Thymus (tissue), 11 donors: ENCODE measurements at regions not wholly inside any gene's neighbourhood (a gene's known extent, or its start where the extent isn't known, plus 50 kb on each side); places are given as distances from the start of the nearest gene placed in this dataset.
"Not testable (repeated sequence)": the region's sequence is repeated elsewhere in the genome, so short reads cannot be mapped to it uniquely, and the experiment has no call there.

Source experiments
- DNase-seq, 9 donors: peaks; one replicate each; pipeline ENCODE4 v3.0.0-alpha.2; 2013; ENCODE audit warnings: low spot score in 9 of 9, low read depth in 6 of 9, missing footprints in 1 of 9
- H3K27ac ChIP-seq, 2 donors: one replicate each; pipeline ENCODE4 v1.5.1; 2013; ENCODE audit warnings: control low read depth in 1 of 2, low read depth in 1 of 2, low read length in 1 of 2, mild to moderate bottlenecking in 1 of 2, moderate library complexity in 1 of 2
- H3K27me3 ChIP-seq, 2 donors: one replicate each; pipeline ENCODE4 v1.5.1; 2013; ENCODE audit warnings: low read length in 1 of 2; ENCODE audit not compliant: control insufficient read depth in 2 of 2, insufficient read depth in 1 of 2
- H3K36me3 ChIP-seq, 2 donors: one replicate each; pipeline ENCODE4 v1.5.1; 2013; ENCODE audit warnings: low read length in 1 of 2, mild to moderate bottlenecking in 1 of 2, moderate library complexity in 1 of 2; ENCODE audit not compliant: control insufficient read depth in 2 of 2, insufficient read depth in 2 of 2
- H3K4me1 ChIP-seq, 2 donors: one replicate each; pipeline ENCODE4 v1.5.1; 2013; ENCODE audit warnings: low read length in 2 of 2; ENCODE audit not compliant: control insufficient read depth in 2 of 2, insufficient read depth in 2 of 2
- H3K4me3 ChIP-seq, 2 donors: one replicate each; pipeline ENCODE4 v1.5.1; 2013; ENCODE audit warnings: low read length in 2 of 2, control low read depth in 1 of 2, mild to moderate bottlenecking in 1 of 2
- H3K9me3 ChIP-seq, 2 donors: one replicate each; pipeline ENCODE4 v1.5.1; 2013; ENCODE audit warnings: low read length in 1 of 2, mild to moderate bottlenecking in 1 of 2; ENCODE audit not compliant: control insufficient read depth in 2 of 2, insufficient read depth in 1 of 2
- WGBS: extraction: QIAGEN DNeasy Blood & Tissue Kit; methylation state at CpG from one replicate; pipeline ENCODE4 v1.1.7; 2013; 5-methylcytosine and 5-hydroxymethylcytosine counted together
- donor health status: healthy.

DNA sequence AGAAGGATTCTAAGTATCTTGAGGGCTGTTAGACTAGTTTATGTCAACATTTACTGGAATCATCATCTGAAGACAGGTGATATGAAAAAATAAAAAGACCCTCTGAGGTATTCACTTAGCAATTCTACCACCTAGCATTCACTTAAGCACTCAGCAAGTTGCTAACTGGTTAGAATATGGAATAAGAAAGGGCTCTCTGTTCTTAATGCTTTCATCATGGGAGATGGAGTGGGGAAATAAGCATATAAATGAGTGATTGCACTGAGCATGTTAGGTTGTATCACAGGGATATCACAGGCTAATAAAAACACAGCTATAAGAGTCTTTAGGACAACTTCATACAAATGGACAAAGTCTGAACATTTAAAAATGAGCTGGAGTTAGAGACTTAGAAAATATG, 1238.8 kb downstream of the CDH11 start:
- Histone ChIP-seq H3K9me3 (no peaks in the 10 kb centered on the region), H3K36me3 (no peaks in the 10 kb centered on the region), H3K27ac (no peak overlapping the region), H3K4me1 (no peaks in the 10 kb centered on the region), H3K4me3 (no peak overlapping the region), H3K27me3 (no peaks in the 10 kb centered on the region)
- DNase-seq: no peak

DNA sequence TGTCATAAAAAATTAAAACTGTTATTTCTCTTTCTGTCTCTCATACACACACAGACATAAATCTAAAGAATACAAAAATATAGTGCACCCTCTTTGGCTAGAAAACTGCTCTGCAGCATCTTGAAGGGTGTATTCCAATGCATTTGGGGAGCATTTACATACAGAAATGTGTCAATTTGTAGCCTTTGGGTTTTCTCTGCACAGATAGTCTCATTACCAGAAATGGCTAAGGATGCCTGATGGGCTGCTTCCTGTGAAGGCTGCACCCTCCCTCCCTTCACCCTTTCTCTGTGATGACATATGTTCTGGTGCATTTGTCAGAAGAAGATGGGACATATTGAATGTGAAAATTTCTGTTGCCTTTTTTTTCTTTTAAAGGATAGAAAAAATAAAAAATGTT, 1239.3 kb downstream of the CDH11 start:
- no peak for DNase-seq
- H3K4me3 ChIP-seq: no peak overlapping the region
- no peaks in the 10 kb centered on the region for H3K36me3 ChIP-seq
- no peaks in the 10 kb centered on the region for H3K4me1 ChIP-seq
- no peaks in the 10 kb centered on the region for H3K27me3 ChIP-seq
- no peaks in the 10 kb centered on the region for H3K9me3 ChIP-seq
- no peak overlapping the region for H3K27ac ChIP-seq

DNA sequence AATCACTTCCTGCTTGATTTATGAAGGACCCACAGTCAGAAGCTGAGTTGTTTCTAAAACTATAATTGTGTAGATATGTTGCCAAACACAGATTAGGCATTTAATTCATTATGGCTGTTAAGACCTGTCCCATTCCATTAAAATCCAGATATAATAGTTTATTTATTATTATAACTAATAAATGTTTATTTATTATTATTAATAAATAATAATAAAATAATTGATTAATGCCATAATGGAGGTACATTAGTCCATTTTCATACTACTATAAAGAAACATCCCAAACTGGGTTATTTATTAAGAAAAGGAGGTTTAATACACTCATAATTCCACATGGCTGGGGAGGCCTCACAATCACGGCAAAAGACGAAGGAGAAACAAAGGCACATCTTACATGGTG, 1240.9 kb downstream of the CDH11 start:
- Histone ChIP-seq H3K4me1 (no peaks in the 10 kb centered on the region), H3K9me3 (no peaks in the 10 kb centered on the region), H3K27me3 (no peaks in the 10 kb centered on the region), H3K36me3 (no peaks in the 10 kb centered on the region), H3K4me3 (no peak overlapping the region), H3K27ac (no peak overlapping the region)
- 95% methylated on average over 2 of the region's 2 CpGs for whole genome bisulfite sequencing
- DNase-seq: no peak

DNA sequence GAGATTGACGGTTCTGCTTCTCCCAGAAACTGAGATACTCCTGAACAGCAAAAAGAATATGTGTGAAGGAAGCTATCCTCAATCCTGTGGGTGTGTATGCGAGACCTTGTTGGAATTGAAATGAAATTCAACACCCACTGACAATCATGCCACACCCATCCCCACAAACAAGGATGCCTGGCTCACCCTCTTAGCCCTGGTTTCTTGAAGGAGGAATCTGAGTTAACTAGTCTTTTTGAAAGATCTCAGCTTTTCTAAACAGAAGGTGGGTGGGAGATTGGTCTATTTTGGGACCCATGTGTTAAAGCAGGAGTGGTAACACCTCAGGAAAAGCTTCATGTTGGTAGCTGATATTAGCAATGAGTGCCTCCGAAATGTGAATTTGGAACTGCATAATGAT, 1244.5 kb downstream of the CDH11 start:
- Histone ChIP-seq H3K36me3 (no peaks in the 10 kb centered on the region), H3K4me3 (no peak overlapping the region), H3K9me3 (no peaks in the 10 kb centered on the region), H3K4me1 (no peaks in the 10 kb centered on the region), H3K27ac (no peak overlapping the region), H3K27me3 (no peaks in the 10 kb centered on the region)
- no peak for DNase-seq
- WGBS: 81% methylated on average over 3 of the region's 3 CpGs

DNA sequence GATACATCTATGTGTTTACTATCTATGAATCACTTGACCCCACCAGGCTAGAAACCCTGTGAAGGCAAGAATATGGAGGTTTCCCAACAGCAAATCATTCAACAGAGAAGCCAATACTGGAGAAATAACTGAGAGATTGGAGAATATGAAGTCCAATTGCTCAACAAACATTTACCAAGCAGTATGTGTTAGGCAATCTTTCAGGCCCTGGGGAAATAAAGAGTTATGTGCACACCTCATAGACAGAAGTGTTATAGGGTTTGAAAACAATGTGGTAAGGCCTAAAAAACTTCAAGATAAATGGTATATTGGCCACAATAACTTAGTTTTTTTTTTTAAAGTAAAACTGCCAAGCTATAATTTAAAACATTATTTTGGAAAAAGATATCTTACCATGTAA, 1245.8 kb downstream of the CDH11 start:
- no peak for DNase-seq
- no peaks in the 10 kb centered on the region for H3K27me3 ChIP-seq
- no peak overlapping the region for H3K27ac ChIP-seq
- no peaks in the 10 kb centered on the region for H3K4me1 ChIP-seq
- H3K36me3 ChIP-seq: no peaks in the 10 kb centered on the region
- no peaks in the 10 kb centered on the region for H3K9me3 ChIP-seq
- no peak overlapping the region for H3K4me3 ChIP-seq

DNA sequence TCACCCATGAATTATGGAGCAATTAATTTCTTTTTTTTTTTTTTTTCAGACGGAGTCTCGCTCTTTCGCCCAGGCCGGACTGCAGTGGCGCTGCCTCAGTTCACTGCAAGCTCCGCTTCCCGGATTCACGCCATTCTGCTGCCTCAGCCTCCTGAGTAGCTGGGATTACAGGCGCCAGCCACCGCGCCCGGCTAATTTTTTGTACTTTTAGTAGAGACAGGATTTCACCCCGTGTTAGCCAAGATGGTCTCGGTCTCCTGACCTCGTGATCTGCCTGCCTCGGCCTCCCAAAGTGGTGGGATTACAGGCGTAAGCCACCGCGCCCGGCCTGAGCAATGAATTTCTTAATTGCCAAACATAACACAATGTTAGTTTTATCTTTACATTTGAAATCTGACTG, 1261.2 kb downstream of the CDH11 start:
- not testable (repeated sequence) for H3K36me3 ChIP-seq, H3K4me1 ChIP-seq, H3K27me3 ChIP-seq, H3K9me3 ChIP-seq, DNase-seq, H3K27ac ChIP-seq, H3K4me3 ChIP-seq
- 95% methylated on average over 20 of the region's 20 CpGs for WGBS

DNA sequence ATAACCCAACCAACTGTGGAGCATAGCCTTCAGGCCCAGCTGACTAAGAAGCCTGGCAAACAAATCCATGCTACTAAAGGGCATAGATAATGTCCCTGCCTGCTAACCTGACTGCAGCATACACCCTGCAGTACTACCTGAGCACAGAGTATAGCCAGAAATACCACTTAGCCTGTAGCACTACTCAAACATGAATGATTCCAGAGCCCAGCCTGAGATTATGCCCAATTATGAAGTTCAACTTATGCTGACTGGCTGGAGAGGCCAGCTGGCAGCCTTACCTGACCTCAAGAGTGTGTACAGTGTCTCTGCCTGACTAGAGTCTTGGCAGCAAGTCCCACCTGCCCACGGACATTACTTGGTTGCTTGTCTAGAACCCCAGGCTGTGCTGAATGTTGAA, 1265.3 kb downstream of the CDH11 start:
- Histone ChIP-seq H3K36me3 (no peaks in the 10 kb centered on the region), H3K27me3 (no peaks in the 10 kb centered on the region), H3K9me3 (no peaks in the 10 kb centered on the region), H3K4me3 (no peak overlapping the region), H3K4me1 (no peaks in the 10 kb centered on the region), H3K27ac (no peak overlapping the region)
- WGBS: 76% methylated on average over 1 of the region's 1 CpG
- DNase-seq: no peak

DNA sequence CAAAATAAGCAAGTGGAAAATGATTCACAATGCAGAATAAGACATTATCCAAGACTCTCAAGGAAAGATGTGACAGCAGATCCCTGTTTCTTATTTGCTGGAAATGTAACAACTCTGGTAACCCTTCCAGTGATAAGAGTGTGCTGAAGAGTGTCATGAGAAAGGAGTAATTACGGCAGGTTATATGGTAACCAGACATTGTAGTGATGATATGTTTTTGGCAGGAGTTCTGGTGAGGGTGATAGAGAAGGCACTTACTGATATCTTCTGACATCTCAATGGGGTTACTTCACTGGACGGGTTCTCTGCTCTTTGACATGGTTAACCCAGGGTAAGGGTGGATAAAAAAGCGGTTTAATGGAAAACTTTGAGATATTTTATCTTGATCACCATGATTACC, 1270.9 kb downstream of the CDH11 start:
- H3K27ac ChIP-seq: no peak overlapping the region
- no peaks in the 10 kb centered on the region for H3K9me3 ChIP-seq
- H3K4me1 ChIP-seq: no peaks in the 10 kb centered on the region
- 81% methylated on average over 3 of the region's 3 CpGs for WGBS
- no peaks in the 10 kb centered on the region for H3K36me3 ChIP-seq
- no peak for DNase-seq
- H3K4me3 ChIP-seq: no peak overlapping the region
- no peaks in the 10 kb centered on the region for H3K27me3 ChIP-seq

DNA sequence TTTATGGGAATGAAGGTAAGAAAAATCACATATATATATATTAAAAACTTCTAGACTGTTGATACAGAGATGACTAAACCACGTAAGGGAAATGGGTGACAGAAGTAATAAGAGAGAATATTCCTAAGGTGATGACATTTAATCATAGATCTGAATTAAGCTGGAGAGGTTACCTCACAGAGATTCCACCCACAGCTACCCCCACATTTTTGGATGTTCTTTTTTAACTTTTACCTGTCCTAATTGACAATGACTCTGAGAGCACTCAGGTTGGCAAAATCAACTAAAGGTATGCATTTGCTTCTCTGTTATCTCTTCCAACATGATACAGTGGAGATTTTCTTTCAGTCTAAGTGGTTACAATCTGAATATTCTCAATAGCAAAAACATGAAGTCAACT, 1280.6 kb downstream of the CDH11 start:
- Histone ChIP-seq H3K36me3 (no peaks in the 10 kb centered on the region), H3K27me3 (no peaks in the 10 kb centered on the region), H3K27ac (no peak overlapping the region), H3K9me3 (no peaks in the 10 kb centered on the region), H3K4me1 (no peaks in the 10 kb centered on the region), H3K4me3 (no peak overlapping the region)
- WGBS: 95% methylated on average over 1 of the region's 1 CpG
- DNase-seq: no peak

DNA sequence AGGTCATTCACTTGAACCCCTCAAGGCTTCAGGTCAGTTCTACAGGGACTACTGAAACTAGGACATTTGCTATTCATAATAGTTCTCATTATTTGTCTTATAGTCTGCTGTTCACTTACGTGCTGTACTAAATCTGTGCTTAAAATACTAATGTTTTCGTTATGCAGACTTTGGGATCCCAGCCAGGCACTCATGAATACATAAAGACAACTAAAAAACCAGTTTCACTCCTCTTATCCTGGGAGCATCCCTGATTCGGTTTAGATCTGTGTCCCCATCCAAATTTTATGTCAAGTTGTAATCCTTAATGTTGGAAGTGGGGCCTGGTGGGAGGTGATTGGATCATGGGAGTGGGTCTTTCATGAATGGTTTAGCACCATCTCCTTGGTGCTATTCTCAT, 1291.8 kb downstream of the CDH11 start:
- 79% methylated on average over 3 of the region's 3 CpGs for WGBS
- Histone ChIP-seq H3K36me3 (no peaks in the 10 kb centered on the region), H3K4me1 (no peaks in the 10 kb centered on the region), H3K9me3 (peaks cover 0 to under 1% of the 10 kb centered on the region in 2 donors), H3K27ac (no peak overlapping the region), H3K27me3 (no peaks in the 10 kb centered on the region), H3K4me3 (no peak overlapping the region)
- no peak for DNase-seq
